HEK293 (cell line): ENCODE measurements at regions not wholly inside any gene's neighbourhood (a gene's known extent, or its start where the extent isn't known, plus 50 kb on each side); places are given as distances from the start of the nearest gene placed in this dataset.

Experiments
- MYNN ChIP-seq: fragments of 450-650 bp; formaldehyde crosslinking; IDR thresholded peaks from 2 replicates; pipeline ENCODE4 v1.5.1; 2016; ENCODE audit warnings: missing biosample characterization, missing genetic modification characterization, borderline replicate concordance
- SP2 ChIP-seq: fragments of 450-650 bp; formaldehyde crosslinking; IDR thresholded peaks from 2 replicates; pipeline ENCODE4 v1.5.1; 2016; ENCODE audit warnings: missing biosample characterization, missing genetic modification characterization
- ZBTB44 ChIP-seq: fragments of 450-650 bp; IDR thresholded peaks from 2 replicates; pipeline ENCODE4 v1.5.1; 2018; ENCODE audit warnings: missing biosample characterization, mild to moderate bottlenecking, missing genetic modification characterization
- ZNF148 ChIP-seq: fragments of 450-650 bp; formaldehyde crosslinking; IDR thresholded peaks from 2 replicates; pipeline ENCODE4 v1.5.0; 2017; ENCODE audit warnings: missing biosample characterization, missing genetic modification characterization, borderline replicate concordance
- ZNF529 ChIP-seq: fragments of 450-650 bp; formaldehyde crosslinking; IDR thresholded peaks from 2 replicates; pipeline ENCODE4 v1.5.1; 2017; ENCODE audit warnings: missing genetic modification characterization, missing biosample characterization; ENCODE audit not compliant: insufficient replicate concordance
- ZNF670 ChIP-seq: fragments of 450-650 bp; formaldehyde crosslinking; IDR thresholded peaks from 2 replicates; pipeline ENCODE4 v1.5.1; 2016; ENCODE audit warnings: missing biosample characterization, missing genetic modification characterization, low read depth
- ZSCAN23 ChIP-seq: fragments of 450-650 bp; formaldehyde crosslinking; IDR thresholded peaks from 2 replicates; pipeline ENCODE4 v1.5.1; 2016; ENCODE audit warnings: missing biosample characterization, missing genetic modification characterization
- TF ChIP-seq, protein P1 (sequence below): fragments of 450-650 bp; formaldehyde crosslinking; IDR thresholded peaks from 2 replicates; pipeline ENCODE4 v1.5.1; 2016; ENCODE audit warnings: missing biosample characterization, missing genetic modification characterization

DNA sequence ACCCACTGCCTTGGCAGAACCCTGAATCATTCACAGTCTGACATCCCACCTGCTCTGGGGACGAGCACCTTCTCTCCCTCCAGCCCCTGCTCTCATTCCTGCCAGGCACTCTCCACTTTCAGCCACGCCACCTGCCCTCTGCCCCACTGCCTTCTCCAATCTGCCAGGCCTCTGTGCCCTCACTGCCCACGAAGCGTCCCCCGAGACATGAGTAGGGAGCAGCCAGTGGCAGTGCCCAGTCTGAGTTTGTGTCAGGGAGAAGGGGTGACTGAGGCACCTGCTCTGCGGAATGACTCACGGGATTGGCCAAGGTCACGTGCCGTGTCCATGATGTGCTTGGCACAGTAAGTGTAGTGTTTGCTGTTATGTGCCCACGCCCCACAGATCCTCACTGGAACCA is 215.2 kb upstream of the PPP2R2D start:
- TF ChIP-seq ZNF148 (tag by site-specific recombination) = no peak
- no peak for TF ChIP-seq ZBTB44
- TF ChIP-seq SP2 = no peak
- no peak for TF ChIP-seq ZSCAN23 (tag by site-specific recombination)
- TF ChIP-seq, protein P1, sequence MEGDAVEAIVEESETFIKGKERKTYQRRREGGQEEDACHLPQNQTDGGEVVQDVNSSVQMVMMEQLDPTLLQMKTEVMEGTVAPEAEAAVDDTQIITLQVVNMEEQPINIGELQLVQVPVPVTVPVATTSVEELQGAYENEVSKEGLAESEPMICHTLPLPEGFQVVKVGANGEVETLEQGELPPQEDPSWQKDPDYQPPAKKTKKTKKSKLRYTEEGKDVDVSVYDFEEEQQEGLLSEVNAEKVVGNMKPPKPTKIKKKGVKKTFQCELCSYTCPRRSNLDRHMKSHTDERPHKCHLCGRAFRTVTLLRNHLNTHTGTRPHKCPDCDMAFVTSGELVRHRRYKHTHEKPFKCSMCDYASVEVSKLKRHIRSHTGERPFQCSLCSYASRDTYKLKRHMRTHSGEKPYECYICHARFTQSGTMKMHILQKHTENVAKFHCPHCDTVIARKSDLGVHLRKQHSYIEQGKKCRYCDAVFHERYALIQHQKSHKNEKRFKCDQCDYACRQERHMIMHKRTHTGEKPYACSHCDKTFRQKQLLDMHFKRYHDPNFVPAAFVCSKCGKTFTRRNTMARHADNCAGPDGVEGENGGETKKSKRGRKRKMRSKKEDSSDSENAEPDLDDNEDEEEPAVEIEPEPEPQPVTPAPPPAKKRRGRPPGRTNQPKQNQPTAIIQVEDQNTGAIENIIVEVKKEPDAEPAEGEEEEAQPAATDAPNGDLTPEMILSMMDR = no peak
- no peak for TF ChIP-seq ZNF670
- TF ChIP-seq MYNN (tag by site-specific recombination) = no peak
- TF ChIP-seq ZNF529 = no peak
